Islet of Langerhans (tissue), 1 donor: ENCODE measurements at regions not wholly inside any gene's neighbourhood (a gene's known extent, or its start where the extent isn't known, plus 50 kb on each side); places are given as distances from the start of the nearest gene placed in this dataset.
"Not testable (repeated sequence)": the region's sequence is repeated elsewhere in the genome, so short reads cannot be mapped to it uniquely, and the experiment has no call there.

Experiments
- FAIRE-seq: peaks from one replicate; lab custom pipeline; 2011; peaks lifted over from hg19 to GRCh38; lab: Jason Lieb, UNC

DNA sequence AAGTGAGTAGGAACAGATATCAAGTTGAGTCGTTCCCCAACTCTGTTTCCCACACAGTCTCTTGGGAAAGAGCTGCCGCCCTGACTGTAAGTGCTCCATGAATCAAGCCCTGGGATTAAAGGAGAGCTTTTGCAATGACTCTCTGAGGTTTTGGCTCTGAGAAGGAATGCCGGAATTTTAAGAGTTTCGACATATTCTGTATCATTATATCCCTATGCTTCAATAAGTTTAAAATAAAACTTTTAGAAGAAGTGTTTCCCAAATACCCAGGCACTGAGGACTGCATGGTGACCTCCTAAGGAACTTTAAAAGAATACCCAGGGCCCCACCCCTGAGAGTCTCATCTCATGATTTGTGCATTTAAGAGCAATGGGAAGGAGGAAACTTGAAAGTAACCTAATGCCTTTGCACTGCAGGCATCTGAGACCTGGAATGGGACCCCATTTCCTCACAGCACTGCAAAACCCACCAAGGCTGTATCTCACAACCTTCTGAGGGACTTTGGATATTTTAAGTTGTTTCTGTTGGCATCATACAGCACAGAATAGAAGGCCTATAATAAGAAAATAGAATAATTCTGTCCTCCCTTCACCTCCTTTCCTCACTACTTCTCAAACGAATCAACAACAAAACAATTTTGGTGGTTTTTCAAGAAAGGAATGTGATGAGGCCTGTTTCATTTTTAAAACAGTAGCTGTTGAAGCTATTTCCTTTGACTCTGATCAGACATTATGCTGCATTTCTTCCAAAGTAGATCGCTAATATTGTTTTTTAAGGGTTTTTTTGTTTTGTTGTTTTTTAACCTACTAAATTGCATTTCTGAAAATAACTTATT, 121.2 kb downstream of the GASK1B start:
- no peak for FAIRE-seq

DNA sequence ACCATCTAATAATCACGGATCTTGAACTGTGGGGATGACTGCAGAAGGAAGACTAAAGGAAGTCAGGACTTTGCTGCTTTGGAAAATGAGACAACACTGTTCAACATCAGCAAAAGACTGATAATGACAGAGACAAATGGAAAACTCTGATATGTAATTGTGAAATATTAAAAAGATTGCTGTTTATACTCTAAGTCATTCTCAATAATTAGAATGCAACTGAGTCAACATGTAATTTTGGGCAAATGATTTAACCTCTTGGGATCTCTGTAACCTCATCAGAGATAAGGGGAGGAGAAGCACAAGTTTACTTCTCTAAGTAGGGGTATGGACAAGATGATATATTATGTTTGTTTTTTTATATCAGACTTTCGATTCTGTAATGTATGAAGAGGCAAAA, 121.9 kb downstream of the GASK1B start:
- FAIRE-seq: no peak

DNA sequence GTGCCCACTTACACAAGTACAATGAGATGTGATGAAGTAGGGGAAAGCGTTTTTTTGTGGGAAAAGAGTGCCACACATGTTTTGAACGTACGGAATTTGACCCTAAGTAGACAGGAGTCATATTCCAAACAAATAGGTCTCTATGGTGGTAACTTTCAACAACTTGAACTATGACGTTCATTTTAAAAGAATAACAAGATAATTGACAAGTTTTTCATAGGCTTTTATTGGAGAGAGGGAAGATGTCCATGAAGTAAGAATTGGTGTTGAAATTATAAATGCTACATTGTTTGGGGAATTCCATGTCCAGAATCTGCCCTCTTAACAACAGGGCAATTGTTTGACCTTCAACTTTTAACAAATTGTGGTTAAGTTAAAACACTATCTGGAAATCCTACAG, 126.5 kb downstream of the GASK1B start:
- no peak for FAIRE-seq

DNA sequence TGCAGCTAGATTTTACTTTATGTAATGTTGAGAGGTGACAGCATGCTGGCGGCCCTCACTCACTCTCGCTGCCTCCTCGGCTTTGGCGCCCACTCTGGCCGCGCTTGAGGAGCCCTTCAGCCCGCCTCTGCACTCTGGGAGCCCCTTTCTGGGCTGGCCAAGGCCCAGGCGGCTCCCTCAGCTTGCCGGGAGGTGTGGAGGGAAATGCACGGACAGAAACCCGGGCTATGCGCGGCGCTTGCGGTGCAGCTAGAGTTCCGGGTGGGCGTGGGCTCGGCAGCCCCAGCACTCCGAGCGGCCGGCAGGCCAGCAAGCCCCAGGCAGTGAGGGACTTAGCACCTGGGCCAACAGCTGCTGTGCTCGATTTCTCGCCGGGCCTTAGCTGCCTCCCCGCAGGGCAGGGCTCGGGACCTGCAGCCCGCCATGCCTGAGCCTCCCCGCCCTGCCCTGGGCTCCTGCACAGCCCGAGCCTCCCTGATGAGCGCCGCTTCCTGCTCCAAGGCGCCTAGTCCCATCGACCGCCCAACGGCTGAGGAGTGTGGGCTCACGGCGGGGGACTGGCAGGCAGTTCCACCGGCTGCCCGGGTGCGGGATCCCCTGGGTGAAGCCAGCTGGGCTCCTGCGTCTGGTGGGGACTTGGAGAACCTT, 128.7 kb downstream of the GASK1B start:
- FAIRE-seq: no peak

DNA sequence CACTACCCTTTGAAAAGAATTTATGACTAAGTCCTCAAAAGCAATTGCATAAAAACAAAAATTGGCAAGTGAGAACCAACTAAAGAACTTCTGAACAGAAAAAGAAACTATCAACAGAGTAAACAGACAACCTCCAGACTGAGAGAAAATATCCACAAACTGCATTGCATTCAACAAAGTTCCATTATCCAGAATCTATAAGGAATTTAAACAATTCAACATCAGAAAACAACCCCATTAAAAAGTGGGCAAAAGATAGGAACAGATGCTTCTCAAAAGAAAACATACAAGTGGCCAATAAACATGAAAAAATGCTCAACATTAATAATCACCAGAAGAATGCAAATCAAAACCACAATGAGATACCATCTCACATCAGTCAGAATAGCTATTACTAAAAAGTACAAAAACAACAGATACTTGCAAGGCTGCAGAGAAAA, 130.2 kb downstream of the GASK1B start:
- no peak for FAIRE-seq

DNA sequence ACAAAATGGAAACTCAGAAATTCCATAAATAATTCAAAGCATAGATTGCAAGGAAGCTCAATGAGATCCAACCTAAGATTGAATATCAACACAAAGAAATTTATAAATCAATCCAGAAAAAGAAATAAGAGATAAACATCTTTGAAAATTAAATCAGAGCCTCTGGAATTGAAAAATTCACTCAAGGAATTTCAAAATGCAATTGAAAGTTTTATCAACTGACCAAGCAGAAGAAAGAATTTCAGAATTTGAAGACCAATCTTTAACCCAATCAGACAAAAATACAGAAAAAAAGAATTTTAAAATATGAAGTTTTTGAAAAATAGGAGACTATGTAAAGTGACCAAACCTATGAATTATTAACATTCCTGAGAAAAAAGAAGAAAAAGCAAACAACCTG, 134.1 kb downstream of the GASK1B start:
- no peak for FAIRE-seq

DNA sequence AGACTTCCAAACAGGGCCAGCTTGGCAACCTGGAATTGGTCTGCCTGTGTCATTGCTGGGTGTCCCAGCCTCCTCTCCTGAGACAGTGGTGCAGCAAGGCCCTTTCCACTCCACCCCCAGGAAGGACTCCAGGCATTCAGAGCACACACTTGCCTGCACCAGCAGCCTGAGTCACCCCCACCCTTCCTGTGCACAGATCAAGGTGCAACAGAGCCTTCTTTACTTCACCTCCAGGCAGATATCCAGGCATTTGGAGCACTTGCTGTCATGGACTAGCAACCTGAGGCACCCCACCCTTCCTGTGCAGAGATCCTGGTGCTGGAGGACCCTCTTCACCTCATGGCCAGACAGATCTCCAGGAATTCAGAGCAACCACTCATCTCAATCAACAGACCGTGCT, 135.8 kb downstream of the GASK1B start:
- no peak for FAIRE-seq

DNA sequence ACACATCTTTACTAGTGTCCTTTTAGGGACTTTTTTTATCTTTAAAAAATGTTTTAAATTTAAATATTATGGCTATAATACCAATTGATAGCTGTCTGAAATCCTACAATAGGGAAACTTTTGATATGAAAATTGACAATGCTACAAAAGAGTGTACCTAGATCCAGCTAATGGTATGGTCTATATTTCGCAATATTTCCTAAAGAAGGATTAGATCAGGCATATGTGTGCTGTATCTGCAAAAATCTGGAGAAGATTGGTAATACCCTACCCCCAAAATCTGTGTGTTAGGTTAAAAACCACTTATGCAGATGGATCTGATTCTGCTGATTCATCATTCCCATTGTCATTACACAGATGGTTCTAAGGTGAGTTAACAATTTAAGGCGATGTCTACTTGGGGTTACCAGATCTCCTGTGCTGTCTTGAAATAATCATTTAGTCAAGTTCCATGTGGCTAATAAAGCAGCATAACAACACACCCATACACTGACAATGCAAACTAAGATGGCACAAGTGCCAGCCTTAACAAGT, 137.1 kb downstream of the GASK1B start:
- no peak for FAIRE-seq

DNA sequence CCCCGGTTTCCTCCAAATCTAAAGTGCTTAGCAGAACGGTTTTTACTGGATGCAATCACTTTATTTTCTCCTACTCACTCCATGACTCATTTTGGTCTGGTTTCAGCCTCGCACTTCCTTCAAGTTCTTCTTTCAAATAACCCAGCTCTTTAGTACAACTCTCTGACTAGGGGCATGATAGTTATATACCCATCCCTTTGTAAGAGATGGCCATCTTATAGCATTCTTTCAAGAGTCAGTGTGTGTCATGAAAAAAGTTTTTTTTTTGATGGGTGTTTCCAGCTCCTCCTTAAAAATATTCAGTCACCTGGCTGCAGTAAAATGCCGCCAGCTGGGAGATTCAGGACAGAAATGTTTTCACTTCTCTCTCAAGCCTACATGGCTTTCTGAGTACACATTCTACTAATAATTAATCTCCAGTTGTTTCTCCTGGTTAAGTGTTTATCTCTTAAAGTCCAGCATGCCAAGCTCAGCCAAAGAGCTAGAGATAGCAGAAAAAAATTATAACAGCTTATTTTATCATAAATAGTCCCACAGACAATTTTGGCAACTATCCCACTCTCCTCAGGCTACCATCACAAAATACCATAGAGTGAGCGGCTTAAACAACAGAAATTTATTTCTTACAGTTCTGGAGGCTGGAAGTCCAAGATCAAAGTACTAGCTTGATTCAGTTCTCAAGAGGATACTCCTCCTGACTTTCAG, 139.3 kb downstream of the GASK1B start:
- peak; percentile 75 for FAIRE-seq

DNA sequence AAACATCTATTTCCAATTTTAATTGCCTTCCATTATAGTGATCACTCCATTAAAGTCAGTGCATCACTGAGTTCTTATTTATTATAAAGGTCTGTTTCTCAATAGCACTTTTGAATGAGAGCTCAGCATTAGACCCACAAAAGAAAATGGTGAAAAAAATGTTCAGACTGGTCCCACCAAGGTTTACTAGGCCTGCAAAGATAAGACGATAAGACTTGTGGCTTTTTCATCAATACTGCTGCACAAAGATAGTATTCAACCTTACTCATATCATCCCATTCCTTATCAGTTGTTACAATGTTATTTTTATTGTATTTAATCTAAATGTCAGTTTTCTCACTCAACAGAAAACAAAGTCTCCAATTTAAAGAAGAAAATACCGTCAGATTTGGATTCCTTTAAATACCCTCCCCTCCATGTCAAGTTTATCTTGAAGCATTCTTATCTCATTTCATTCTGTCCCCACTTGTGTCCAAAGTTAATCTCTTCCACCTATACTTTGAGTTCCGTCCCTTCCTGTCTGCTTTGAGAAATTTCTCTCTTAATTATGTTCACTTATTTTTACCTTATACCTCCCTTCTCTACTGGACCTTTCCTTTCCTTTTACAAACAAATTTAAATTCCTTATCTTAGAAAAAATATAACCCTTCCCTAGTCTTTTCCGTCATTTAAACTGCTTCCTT, 140.0 kb downstream of the GASK1B start:
- no peak for FAIRE-seq

DNA sequence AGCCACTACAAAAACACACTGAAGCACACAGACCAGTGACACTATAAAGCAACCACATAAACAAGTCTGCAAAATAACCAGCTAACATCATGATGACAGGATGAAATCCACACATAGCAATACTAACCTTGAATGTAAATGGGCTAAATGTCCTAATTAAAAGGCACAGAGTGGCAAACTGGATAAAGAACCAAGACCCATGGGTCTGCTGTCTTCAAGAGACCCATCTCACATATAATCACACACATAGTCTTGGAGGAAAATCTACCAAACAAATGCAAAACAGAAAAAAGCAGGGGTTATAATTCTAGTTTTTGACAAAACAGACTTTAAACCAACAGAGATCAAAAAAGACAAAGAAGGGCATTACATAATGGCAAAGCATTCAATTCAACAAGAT, 144.4 kb downstream of the GASK1B start:
- not testable (repeated sequence) for FAIRE-seq

DNA sequence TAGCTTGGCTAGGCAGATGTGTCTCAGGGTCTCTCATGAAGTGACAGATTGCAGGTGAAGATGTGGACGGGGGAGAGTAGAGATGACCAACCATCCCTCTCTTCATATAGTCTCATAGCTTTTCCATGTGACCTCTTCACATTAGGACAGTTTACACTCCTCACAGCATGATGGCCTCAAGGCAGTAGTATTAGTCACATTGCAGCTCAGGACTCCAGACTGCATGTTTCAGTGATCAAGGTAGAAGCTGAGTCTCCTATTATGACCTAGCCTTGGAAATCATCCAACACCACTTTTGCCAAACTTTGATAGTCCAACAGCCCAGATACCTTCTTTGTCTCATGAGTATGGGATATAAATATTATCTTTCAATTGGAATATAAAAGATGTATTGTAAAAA, 147.7 kb downstream of the GASK1B start:
- FAIRE-seq: no peak

DNA sequence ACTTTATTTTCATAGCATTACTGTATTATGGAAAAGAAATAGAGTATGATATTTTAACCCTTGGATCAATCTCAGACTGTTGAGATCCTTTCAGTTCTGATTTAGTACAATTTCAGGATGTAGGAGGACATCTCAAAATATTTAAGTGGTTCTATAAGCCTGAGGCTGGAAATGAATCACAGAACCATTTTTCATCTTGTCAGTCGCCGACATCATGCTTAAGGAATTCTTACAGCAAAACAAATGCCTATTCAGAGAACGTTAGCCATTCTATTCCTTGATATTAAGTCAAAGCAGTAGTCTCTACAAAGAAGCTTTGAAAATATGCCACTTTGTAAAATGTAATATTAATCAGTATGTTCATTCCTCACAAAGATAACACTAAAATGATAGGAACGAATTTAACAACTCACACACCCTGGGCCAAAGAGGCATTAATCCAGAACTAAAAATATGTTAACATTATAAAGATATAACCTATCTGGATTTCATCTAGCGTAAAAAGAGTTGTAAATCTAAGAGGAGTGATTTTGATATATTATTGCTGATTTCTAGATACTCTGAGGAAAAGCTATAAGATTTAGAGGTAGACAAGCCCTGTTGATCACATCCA, 152.0 kb downstream of the GASK1B start:
- no peak for FAIRE-seq

DNA sequence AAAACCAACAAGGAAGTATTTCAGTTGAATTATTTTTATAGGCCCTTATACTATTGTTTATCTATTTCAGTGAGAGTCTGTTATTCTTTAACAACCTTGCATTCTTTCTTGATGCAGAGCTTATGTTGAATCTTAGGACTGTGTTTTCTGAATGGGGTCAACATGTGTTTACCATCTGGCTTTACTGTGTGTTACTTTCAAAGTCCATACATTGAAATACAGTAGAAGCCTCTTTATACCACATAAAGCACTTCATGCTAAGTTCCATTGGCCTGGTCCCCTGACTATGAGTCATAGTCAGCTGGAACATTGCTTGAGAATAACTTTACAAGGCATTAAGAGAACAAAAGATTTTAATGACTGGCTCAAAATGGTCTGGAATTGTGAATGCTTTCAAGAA, 152.6 kb downstream of the GASK1B start:
- no peak for FAIRE-seq

DNA sequence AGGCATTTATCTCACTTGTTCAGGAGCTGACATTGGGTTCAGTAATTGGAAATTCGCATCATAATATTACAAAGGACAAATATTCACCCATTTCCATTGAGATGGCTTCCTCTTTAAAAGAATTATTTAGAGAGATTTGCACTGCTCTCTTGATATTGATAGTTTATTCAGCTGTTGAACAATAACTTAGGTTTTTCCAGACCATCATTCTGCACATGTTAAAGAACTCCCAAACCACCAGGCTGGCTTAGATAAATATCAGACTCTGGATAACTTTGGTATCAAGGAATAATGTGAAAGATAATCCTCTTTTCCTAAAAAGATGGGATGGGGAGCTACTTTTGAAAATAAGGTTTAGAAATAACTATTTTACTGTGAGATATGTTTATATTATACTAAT, 154.0 kb downstream of the GASK1B start:
- FAIRE-seq: no peak

DNA sequence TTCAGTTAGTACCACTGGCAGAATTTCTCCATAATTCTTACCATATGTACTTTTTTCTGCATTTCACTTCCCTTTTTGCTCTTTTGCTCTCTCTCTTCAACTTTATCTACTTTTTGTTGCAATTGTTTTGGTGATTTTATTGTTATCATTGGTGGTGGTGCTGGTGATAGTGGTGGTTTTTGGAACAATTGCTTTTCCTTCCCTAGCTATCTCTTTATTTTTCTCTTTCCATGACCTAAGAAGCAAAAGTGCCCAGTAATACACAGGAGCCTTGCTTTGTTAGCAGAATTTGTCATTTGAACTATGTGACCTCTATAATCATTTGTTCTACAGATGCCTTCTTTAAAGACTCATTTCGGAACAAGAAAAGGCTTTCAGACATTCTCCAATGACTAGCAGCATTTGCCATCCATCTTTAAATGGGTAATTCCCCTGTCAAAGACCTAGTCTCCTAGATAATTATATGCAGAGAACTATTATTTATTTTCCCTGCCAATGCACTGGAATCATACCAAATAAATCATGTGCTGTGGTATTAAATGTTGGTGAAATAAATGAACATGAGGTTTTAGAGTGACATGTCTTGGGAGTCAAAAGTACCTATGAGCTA, 154.5 kb downstream of the GASK1B start:
- no peak for FAIRE-seq

DNA sequence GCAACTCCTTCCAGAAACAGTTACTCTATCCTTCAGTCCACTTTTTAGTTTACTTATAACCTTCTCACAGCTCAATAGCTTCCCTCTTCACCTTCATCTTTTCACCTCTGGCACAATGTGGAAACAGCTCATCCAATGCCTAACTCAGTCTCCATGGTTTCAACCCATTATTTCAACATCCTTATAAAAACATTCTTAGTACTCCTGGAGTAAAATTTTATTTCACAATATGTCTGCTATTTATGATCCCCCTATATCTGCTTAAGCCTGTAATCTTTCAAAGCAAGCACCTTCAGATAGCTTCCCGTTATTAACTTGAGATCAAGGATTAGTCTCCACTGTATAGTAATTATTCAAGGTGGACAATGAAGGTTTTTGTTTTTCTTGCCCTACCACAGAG, 156.3 kb downstream of the GASK1B start:
- FAIRE-seq: no peak

DNA sequence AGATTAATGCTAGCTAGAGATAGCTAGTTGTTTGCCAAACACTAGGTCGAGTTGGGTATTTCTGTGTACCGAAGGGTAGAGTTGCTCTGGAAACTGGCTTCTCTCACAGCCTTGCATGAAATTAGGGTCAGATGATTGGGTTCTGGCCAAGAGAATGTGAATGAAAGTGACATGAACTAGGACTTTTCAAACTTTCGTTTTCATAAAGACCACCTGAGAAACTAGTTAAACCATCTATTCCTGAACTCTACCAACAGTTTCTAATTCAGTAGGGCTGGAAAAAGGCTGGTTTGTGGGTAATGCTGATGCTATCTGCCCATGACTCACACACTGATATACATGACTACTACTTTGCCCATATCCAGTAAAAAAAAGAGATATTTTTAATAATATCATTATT, 157.6 kb downstream of the GASK1B start:
- peak; percentile 53 for FAIRE-seq

DNA sequence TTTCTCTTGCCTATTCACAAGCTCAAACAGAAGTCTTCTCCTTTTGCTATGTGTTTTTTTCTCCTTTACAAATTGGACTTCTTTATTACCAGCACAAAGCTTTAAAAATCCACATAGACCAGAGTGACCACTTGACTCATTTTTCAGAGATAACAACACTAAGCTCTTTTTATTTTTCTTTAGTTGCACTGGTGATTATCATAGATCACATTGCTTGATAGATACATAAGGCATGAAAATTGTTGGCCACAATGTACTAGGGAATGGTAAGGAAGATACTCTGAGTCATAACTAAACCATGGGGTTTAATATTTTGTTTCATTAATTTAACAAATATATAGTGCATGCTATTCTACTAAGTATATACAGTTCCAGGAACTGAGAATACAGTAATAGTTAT, 159.0 kb downstream of the GASK1B start:
- no peak for FAIRE-seq

DNA sequence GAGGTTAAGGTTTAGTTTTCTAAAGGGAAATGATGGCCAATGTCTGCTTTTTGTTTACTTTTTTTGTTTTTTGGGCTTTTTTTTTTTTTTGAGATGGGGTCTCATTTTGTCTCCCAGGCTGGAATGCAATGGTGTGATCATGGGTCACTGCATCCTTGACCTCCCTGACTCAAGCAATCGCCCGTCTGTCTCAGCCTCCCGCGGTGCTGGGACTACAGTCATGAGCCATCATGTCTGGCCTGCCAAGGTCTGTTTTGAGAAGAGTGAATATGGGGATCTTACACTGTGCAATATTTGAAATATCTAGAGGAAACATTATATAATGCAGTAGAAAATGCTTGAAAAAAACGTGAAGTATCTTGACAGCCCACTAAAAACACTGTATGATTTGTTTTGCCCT, 162.5 kb downstream of the GASK1B start:
- FAIRE-seq: no peak

DNA sequence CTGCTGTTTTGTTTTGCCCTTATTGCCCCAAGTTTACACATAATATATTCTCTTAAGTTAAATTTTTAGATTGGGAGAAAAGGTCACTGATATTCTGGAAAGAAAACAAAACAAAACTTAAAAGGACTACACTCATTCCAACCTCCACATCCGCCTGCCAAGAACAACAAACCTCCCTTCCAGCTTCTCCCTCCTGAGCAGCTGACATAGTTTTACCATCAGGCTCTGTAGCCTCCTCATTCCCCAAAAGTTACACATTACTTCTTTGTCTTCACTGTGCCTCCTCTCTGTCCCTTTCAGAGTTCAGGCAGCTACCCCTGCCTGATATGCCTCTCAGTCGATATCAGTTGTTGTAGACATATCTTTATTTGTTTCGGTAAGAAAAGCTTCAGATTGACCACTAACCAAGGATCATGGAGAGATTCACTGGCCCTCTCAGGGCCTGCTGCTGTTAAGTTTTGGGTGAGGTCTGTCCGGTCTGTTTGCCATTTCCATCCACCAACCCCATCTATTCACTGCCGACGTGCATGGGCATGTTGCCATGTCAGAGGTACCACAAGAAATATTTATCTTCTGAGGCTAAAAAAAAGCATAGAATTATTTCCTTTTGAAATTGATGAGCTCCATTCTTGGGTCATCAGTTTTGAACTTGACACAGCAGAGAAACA, 164.1 kb downstream of the GASK1B start:
- no peak for FAIRE-seq
